Cardiac fibroblast (primary cell): ENCODE measurements at regions not wholly inside any gene's neighbourhood (a gene's known extent, or its start where the extent isn't known, plus 50 kb on each side); places are given as distances from the start of the nearest gene placed in this dataset.

ENCODE experiments used
- DNase-seq, 2 donors: peaks; one replicate each; pipeline versions ENCODE4 v3.0.0 to v3.0.0-alpha.2; 2010; ENCODE audit warnings: low read depth in 2 of 2
- H3K4me3 ChIP-seq, 2 donors: replicated peaks in 1 of 2; 1 replicate in 1 of 2; 2 replicates in 1 of 2; pipeline ENCODE4 v1.5.1; 2011; ENCODE audit warnings: low read depth in 2 of 2, low read length in 2 of 2, mild to moderate bottlenecking in 2 of 2, moderate library complexity in 1 of 2
- TF ChIP-seq, protein P1 (sequence below): IDR thresholded peaks from one replicate; pipeline ENCODE4 v1.5.1; 2011; ENCODE audit warnings: low read depth, mild to moderate bottlenecking, low read length, inconsistent platforms

DNA sequence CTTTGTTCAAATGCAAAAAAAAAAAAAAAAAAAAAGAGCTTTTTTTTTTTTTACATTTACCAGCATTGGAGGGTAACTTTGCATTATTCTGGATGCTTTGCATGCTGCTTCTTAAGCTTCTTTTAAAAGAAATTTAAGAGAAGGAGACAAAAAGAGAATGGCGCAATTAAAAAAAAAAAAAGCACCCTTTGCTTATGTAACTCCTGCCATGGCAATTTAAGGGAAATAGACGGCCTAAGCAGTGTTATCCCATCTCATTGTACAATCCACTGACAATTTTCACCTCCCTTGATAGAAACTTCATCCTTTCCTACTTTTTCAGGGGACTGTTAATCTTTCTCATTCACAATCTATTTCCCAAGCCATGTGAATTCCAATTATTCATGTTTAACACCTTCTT, 129.8 kb downstream of the KCTD12 start:
- TF ChIP-seq, protein P1, sequence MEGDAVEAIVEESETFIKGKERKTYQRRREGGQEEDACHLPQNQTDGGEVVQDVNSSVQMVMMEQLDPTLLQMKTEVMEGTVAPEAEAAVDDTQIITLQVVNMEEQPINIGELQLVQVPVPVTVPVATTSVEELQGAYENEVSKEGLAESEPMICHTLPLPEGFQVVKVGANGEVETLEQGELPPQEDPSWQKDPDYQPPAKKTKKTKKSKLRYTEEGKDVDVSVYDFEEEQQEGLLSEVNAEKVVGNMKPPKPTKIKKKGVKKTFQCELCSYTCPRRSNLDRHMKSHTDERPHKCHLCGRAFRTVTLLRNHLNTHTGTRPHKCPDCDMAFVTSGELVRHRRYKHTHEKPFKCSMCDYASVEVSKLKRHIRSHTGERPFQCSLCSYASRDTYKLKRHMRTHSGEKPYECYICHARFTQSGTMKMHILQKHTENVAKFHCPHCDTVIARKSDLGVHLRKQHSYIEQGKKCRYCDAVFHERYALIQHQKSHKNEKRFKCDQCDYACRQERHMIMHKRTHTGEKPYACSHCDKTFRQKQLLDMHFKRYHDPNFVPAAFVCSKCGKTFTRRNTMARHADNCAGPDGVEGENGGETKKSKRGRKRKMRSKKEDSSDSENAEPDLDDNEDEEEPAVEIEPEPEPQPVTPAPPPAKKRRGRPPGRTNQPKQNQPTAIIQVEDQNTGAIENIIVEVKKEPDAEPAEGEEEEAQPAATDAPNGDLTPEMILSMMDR = no peak
- no peak for DNase-seq
- no peak overlapping the region for H3K4me3 ChIP-seq

DNA sequence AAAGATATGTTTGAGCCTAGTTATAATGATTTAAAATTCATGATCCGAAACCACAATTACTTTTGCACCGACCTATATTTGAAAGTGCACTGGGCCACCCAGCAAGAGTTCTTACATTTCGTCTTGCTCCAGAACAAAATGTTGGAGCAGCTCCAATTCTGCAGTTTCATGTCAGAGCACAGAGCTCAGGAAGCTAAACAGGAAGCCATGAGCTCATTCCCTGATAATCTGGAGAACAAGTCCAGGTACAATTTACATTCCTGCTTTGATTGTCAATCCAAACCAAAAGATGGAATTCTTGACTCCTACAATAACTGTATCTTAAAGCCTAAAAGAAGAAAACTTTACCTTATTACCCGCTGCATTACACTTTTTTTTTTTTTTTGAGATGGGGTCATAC, 131.8 kb downstream of the KCTD12 start:
- DNase-seq = peak; percentile 82 to 93
- no peak overlapping the region for H3K4me3 ChIP-seq
- TF ChIP-seq, protein P1 = no peak

DNA sequence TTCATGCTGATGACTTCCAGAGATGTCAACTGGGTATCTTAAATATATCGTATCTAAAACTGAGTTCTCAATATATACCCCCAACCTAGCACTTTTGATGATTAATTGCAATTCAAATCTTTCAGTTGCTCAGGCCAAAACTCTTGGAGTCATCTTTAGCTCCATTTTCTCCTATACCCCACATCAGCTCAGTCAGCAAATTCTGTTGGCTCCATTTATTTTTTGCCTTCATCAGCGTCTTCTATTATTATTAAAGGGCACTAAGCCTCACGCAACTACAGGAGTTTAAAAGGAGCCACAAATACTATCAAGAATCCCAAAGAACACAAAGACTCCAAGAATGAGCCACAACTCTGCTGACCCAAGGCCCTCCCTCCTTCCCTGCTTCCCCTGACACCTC, 134.9 kb downstream of the KCTD12 start:
- TF ChIP-seq, protein P1 = no peak
- H3K4me3 ChIP-seq = no peak overlapping the region
- no peak for DNase-seq

DNA sequence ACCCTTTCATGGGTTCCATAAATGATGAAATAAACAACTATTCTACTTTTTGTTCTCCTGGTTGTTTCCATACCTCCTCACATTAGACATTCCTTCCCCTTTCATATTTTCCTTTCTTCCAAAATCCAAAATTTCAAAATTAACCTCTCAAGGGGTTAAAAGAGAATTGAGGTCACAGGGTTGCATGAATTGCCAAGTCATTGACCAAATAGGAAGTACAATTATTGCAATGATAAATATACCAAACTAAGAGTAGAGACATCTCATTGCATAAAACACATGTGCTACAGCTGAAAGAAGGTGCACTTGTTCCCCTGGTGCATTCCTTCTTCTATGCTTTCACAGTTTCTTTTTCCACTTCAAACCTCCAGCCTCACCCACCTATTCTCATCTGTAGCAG, 136.1 kb downstream of the KCTD12 start:
- DNase-seq = no peak
- no peak overlapping the region for H3K4me3 ChIP-seq
- TF ChIP-seq, protein P1 = no peak

DNA sequence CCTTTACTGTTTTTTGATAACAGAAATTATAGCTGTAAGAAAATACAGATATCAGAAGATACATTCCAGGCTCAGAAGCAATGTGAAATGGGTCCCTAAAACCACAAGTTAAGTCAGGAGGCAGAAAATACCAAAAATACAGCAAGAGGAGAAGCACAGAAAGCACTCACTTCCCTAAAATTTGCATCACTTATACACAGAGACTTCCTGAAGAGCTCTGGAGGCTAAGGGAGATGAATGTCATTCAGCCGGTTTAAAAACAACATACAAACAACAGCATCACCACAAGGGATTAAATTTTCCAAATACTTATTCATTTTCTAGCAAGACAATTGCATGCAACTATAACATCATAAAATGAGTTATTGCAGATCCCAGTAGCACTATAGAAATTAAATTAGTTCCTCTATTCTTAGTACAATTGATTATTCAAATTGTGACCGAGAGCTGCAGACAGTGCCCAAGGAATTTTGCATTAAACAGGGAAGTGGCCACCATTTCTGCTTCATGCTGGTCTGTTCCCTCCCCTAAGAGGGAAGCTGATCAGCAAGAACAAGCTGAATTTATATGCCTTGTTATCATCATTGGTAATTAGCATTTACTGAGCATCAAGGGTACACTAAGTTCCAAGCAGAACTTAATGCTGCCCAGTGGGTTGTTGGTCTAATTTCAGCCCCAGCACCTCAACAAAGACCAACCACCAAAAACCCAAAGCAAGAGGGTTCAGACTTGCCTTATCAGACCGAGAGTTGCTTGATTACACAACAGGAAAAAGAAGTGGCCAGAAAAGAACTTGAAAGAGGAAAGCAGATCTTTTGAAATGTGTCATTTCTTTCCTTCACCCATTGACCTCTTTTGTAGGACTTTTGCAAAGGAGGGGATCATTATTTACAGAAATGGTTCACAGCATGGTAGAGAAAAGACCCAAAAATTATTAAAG, 140.7 kb downstream of the KCTD12 start:
- DNase-seq = peak in 1 of 2 donors; percentile 41

DNA sequence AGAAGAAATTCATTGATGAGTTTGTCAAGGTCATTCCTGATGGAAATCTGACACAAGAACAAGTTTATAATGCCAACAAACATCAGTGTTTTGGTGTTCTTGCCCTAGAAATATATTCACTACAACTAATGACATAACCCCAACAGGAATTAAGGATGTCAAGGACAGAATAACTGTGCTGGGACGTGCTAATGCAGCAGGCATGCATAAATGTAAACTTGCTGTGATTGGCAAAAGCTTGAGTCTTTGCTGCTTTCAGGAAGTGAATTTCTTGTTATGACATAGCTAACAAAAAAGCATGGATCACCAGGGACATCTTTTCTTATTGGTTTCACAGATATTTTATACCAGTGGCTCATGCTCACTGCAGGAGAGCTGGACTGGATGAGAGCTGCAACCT, 144.6 kb downstream of the KCTD12 start:
- DNase-seq = no peak
- H3K4me3 ChIP-seq = no peak overlapping the region
- TF ChIP-seq, protein P1 = no peak

More for the DNA sequence above, 140.7 kb downstream of the KCTD12 start:
- H3K4me3 ChIP-seq = no peak overlapping the region
- TF ChIP-seq, protein P1 = no peak
